IMR-90 (cell line): ENCODE measurements at regions not wholly inside any gene's neighbourhood (a gene's known extent, or its start where the extent isn't known, plus 50 kb on each side); places are given as distances from the start of the nearest gene placed in this dataset.

Source experiments
- ATAC-seq: fragments of 200-7000 bp; cut with Tn5 transposase; 2 replicates; pipeline ENCODE4 v1.9.1; 2020; ENCODE audit warnings: low read depth, mild to moderate bottlenecking, moderate library complexity
- BruUV-seq: library from RNA; stranded (reverse); fragments of 400-500 nt; replicated peaks from 2 replicates; lab custom pipeline; 2021; lab: Mats Ljungman, UMichigan
- CTCF ChIA-PET: fragments of 300-600 bp; formaldehyde crosslinking; extraction: SDS; loops from one replicate; lab custom pipeline; 2021; ENCODE audit warnings: antibody characterized with exemption; lab: Yijun Ruan, JAX
- POLR2A ChIA-PET: fragments of 300-600 bp; sonication (Branson Sonifier 250); formaldehyde crosslinking; loops from one replicate; lab custom pipeline; 2022; ENCODE audit warnings: antibody characterized with exemption; ENCODE audit not compliant: unreplicated experiment; lab: Charles Lee
- DNase-seq: peaks from one replicate; pipeline ENCODE4 v3.0.0; 2013
- H2AFZ ChIP-seq: replicated peaks from 2 replicates; pipeline ENCODE3; 2013; ENCODE audit warnings: low read length, mild to moderate bottlenecking; ENCODE audit not compliant: poor library complexity
- H2AK5ac ChIP-seq: 2 replicates; pipeline ENCODE4 v1.6.1; 2013; ENCODE audit warnings: low read depth, low read length, inconsistent platforms
- H2AK9ac ChIP-seq: replicated peaks from 2 replicates; pipeline ENCODE3; 2013; ENCODE audit warnings: mild to moderate bottlenecking, low read depth, low read length, moderate library complexity; ENCODE audit not compliant: poor library complexity
- H2BK120ac ChIP-seq: 2 replicates; pipeline ENCODE4 v1.6.1; 2013; ENCODE audit warnings: low read depth, low read length, inconsistent platforms
- H2BK15ac ChIP-seq: 3 replicates; pipeline ENCODE4 v1.6.1; 2013; ENCODE audit warnings: low read depth, low read length, inconsistent platforms
- H2BK20ac ChIP-seq: 2 replicates; pipeline ENCODE4 v1.6.1; 2013; ENCODE audit warnings: low read depth, mild to moderate bottlenecking, inconsistent platforms, low read length, moderate library complexity
- H2BK5ac ChIP-seq: 2 replicates; pipeline ENCODE4 v1.6.1; 2013; ENCODE audit warnings: mild to moderate bottlenecking, low read depth, low read length, inconsistent platforms; ENCODE audit not compliant: poor library complexity, severe bottlenecking
- H3K14ac ChIP-seq: replicated peaks from 2 replicates; pipeline ENCODE4 v1.6.1; 2013; ENCODE audit warnings: low read depth, low read length, inconsistent platforms
- H3K18ac ChIP-seq: 2 replicates; pipeline ENCODE4 v1.6.1; 2013; ENCODE audit warnings: low read depth, low read length, control low read depth
- H3K23ac ChIP-seq: 2 replicates; pipeline ENCODE4 v1.6.1; 2013; ENCODE audit warnings: low read depth, low read length, inconsistent platforms
- H3K27ac ChIP-seq: 2 replicates; pipeline ENCODE4 v1.5.1; 2013; ENCODE audit warnings: mild to moderate bottlenecking, control low read depth, low read length; ENCODE audit not compliant: insufficient read depth
- H3K27me3 ChIP-seq: 2 replicates; pipeline ENCODE4 v1.6.1; 2013; ENCODE audit warnings: low read length; ENCODE audit not compliant: control insufficient read depth, insufficient read depth
- H3K36me3 ChIP-seq: 2 replicates; pipeline ENCODE4 v1.6.1; 2013; ENCODE audit warnings: low read length, mixed read lengths; ENCODE audit not compliant: control insufficient read depth, insufficient read depth
- H3K4ac ChIP-seq: 2 replicates; pipeline ENCODE4 v1.6.1; 2013; ENCODE audit warnings: low read depth, low read length, inconsistent platforms
- H3K4me1 ChIP-seq: 2 replicates; pipeline ENCODE4 v1.6.1; 2013; ENCODE audit warnings: low read length, mixed read lengths; ENCODE audit not compliant: control insufficient read depth, insufficient read depth
- H3K4me2 ChIP-seq: 2 replicates; pipeline ENCODE4 v1.6.1; 2013; ENCODE audit warnings: low read depth, mild to moderate bottlenecking, control low read depth, low read length, moderate library complexity
- H3K4me3 ChIP-seq: 2 replicates; pipeline ENCODE4 v1.5.1; 2013; ENCODE audit warnings: low read depth, mild to moderate bottlenecking, control low read depth, low read length, moderate library complexity; ENCODE audit not compliant: insufficient read depth
- H3K56ac ChIP-seq: 2 replicates; pipeline ENCODE4 v1.6.1; 2013; ENCODE audit warnings: low read length, inconsistent platforms; ENCODE audit not compliant: insufficient read depth; ENCODE audit errors: extremely low read depth
- H3K79me1 ChIP-seq, 2 experiments: 2 replicates each; pipeline ENCODE4 v1.6.1; 2013; ENCODE audit warnings: low read length in 2 of 2, inconsistent platforms in 1 of 2, low read depth in 1 of 2
- H3K9ac ChIP-seq: 2 replicates; pipeline ENCODE4 v1.6.1; 2013; ENCODE audit warnings: low read depth, low read length, control low read depth
- H3K9me1 ChIP-seq: 2 replicates; pipeline ENCODE4 v1.6.1; 2013; ENCODE audit warnings: low read length, inconsistent platforms; ENCODE audit not compliant: insufficient read depth
- H3K9me3 ChIP-seq: 2 replicates; pipeline ENCODE4 v1.6.1; 2013; ENCODE audit warnings: low read length; ENCODE audit not compliant: control insufficient read depth, insufficient read depth
- H4K20me1 ChIP-seq: 2 replicates; pipeline ENCODE4 v1.6.1; 2013; ENCODE audit warnings: low read length, inconsistent platforms; ENCODE audit not compliant: insufficient read depth
- H4K5ac ChIP-seq: 2 replicates; pipeline ENCODE4 v1.6.1; 2013; ENCODE audit warnings: mild to moderate bottlenecking, low read depth, low read length, control low read depth
- H4K8ac ChIP-seq, 2 experiments: 2 replicates each; pipeline ENCODE4 v1.6.1; 2013; ENCODE audit warnings: low read depth in 2 of 2, low read length in 2 of 2, control low read depth in 1 of 2, inconsistent platforms in 1 of 2
- H4K91ac ChIP-seq: 2 replicates; pipeline ENCODE4 v1.6.1; 2013; ENCODE audit warnings: low read depth, low read length, inconsistent platforms; ENCODE audit not compliant: insufficient read depth
- BHLHE40 ChIP-seq: fragments of 150-350 bp; IDR thresholded peaks from 2 replicates; pipeline ENCODE4 v1.6.1; 2016; ENCODE audit warnings: mild to moderate bottlenecking, low read depth, low read length
- CHD1 ChIP-seq: IDR thresholded peaks from 2 replicates; pipeline ENCODE4 v1.6.1; 2012; ENCODE audit warnings: low read depth, low read length, improper control_type of control experiment
- FOS ChIP-seq: fragments of 150-350 bp; IDR thresholded peaks from 2 replicates; pipeline ENCODE4 v1.6.1; 2016; ENCODE audit warnings: low read depth, low read length
- MAFK ChIP-seq: IDR thresholded peaks from 2 replicates; pipeline ENCODE4 v1.6.1; 2012; ENCODE audit warnings: low read depth, low read length, improper control_type of control experiment
- MAZ ChIP-seq: IDR thresholded peaks from 2 replicates; pipeline ENCODE4 v1.6.1; 2012; ENCODE audit warnings: low read depth, mild to moderate bottlenecking, low read length, improper control_type of control experiment, moderate library complexity, borderline replicate concordance
- NFE2L2 ChIP-seq: fragments of 150-350 bp; IDR thresholded peaks from 2 replicates; pipeline ENCODE4 v1.6.1; 2016; ENCODE audit warnings: low read depth, mild to moderate bottlenecking, low read length
- POLR2A ChIP-seq: IDR thresholded peaks from 2 replicates; pipeline ENCODE4 v1.6.1; 2012; ENCODE audit warnings: mild to moderate bottlenecking, low read depth, low read length
- RAD21 ChIP-seq: IDR thresholded peaks from 2 replicates; pipeline ENCODE4 v1.6.1; 2012; ENCODE audit warnings: low read length, improper control_type of control experiment
- RCOR1 ChIP-seq: IDR thresholded peaks from 2 replicates; pipeline ENCODE4 v1.6.1; 2012; ENCODE audit warnings: mild to moderate bottlenecking, low read length, improper control_type of control experiment; ENCODE audit not compliant: insufficient replicate concordance
- RFX5 ChIP-seq: IDR thresholded peaks from 2 replicates; pipeline ENCODE4 v1.8.0; 2012; ENCODE audit warnings: low read depth, mild to moderate bottlenecking, low read length, moderate library complexity
- SMC3 ChIP-seq: fragments of 150-350 bp; IDR thresholded peaks from 2 replicates; pipeline ENCODE4 v1.6.1; 2016; ENCODE audit warnings: low read depth, mild to moderate bottlenecking, antibody characterized with exemption, low read length, moderate library complexity
- WGBS, 2 experiments: methylation state at CpG; one replicate each; pipeline versions ENCODE4 v1.1.5 to v1.1.7; 2013; ENCODE audit warnings: missing lambda C conversion rate in 2 of 2; ENCODE audit not compliant: insufficient read length in 1 of 2; ENCODE audit errors: extremely low coverage in 2 of 2; 5-methylcytosine and 5-hydroxymethylcytosine counted together
- dilution Hi-C: fragments of 300-500 bp; cut with HindIII; formaldehyde crosslinking; loops from one replicate; pipeline ENCODE4 v1.14.3; 2018; ENCODE audit warnings: low sequenced_read_pairs; ENCODE audit not compliant: unreplicated experiment
- in situ Hi-C: fragments of 300-500 bp; cut with MboI; formaldehyde crosslinking; loops from 3 replicates; pipeline ENCODE4 v1.14.3; 2019; ENCODE audit warnings: low sequenced_read_pairs, inconsistent platforms, mixed read lengths
- intact Hi-C: fragments of 100-400 bp; cut with micrococcal nuclease; formaldehyde crosslinking; loops from 2 replicates; pipeline ENCODE4 v1.10.0; 2022

GRCh38 chr4:31929676-31930345 is 1209.6 kb downstream of the PCDH7 start:
- no peaks in the 10 kb centered on the region for H3K79me1 ChIP-seq
- no peak overlapping the region for H2BK20ac ChIP-seq
- H3K4me3 ChIP-seq: no peak overlapping the region
- dilution Hi-C loops (no loop called here), in situ Hi-C loops (no loop called here), intact Hi-C loops (no loop called here)
- H2BK120ac ChIP-seq: no peak overlapping the region
- TF ChIP-seq RCOR1 (no peak), SMC3 (no peak), MAZ (no peak), RAD21 (no peak), RFX5 (no peak), BHLHE40 (no peak), CHD1 (no peak), MAFK (no peak), FOS (no peak), NFE2L2 (no peak), POLR2A (no peak)
- H3K18ac ChIP-seq: no peak overlapping the region
- no peak overlapping the region for H3K56ac ChIP-seq
- ATAC-seq (no peak), DNase-seq (no peak)
- H3K36me3 ChIP-seq: no peaks in the 10 kb centered on the region
- H3K4me2 ChIP-seq: no peak overlapping the region
- POLR2A ChIA-PET: no interaction called here
- H2AK9ac ChIP-seq: no peak overlapping the region
- H4K8ac ChIP-seq: no peak overlapping the region
- no peaks in the 10 kb centered on the region for H3K4me1 ChIP-seq
- H3K4ac ChIP-seq: no peak overlapping the region
- CTCF ChIA-PET: no interaction called here
- H2BK15ac ChIP-seq: no peak overlapping the region
- H2BK5ac ChIP-seq: no peak overlapping the region
- H4K20me1 ChIP-seq: no peaks in the 10 kb centered on the region
- no peak overlapping the region for H3K9ac ChIP-seq
- H4K5ac ChIP-seq: no peak overlapping the region
- BruUV-seq: no TSS peak
- H3K9me1 ChIP-seq: no peaks in the 10 kb centered on the region
- no peak overlapping the region for H2AFZ ChIP-seq
- no peak overlapping the region for H3K27ac ChIP-seq
- no peak overlapping the region for H3K23ac ChIP-seq
- no peak overlapping the region for H3K14ac ChIP-seq
- H3K27me3 ChIP-seq: no peaks in the 10 kb centered on the region
- H2AK5ac ChIP-seq: no peak overlapping the region
- no CpG with 5 or more reads among the region's 1 CpG for WGBS, 2 experiments
- peaks cover 3% of the 10 kb centered on the region for H3K9me3 ChIP-seq
- H4K91ac ChIP-seq: no peak overlapping the region
